Globus pallidus (tissue), 1 donor: ENCODE measurements at regions not wholly inside any gene's neighbourhood (a gene's known extent, or its start where the extent isn't known, plus 50 kb on each side); places are given as distances from the start of the nearest gene placed in this dataset.
"Not testable (repeated sequence)": the region's sequence is repeated elsewhere in the genome, so short reads cannot be mapped to it uniquely, and the experiment has no call there.

ENCODE experiments used
- DNase-seq: peaks from one replicate; pipeline ENCODE4 v3.0.0-alpha.2; 2015; ENCODE audit warnings: low spot score

DNA sequence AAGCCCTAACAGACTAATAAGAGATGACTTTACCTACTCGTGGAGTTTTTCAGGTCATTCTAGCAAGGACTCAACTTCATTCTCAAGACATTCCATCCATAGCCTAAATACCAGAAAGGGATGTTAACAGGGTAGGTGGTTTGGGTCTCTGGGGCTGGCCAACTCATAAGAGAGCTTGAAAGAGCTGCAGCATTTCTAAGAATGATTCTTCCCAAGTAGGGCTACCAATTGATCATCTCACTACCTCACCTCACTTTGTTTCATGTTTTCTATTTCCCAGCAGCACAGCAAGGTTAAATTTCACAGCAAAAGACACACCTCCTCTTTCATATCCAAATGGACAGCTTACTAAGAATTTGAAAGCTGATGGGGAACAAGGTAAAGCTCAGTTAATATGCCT, 614.8 kb upstream of the DIPK2B start:
- DNase-seq, result no peak

DNA sequence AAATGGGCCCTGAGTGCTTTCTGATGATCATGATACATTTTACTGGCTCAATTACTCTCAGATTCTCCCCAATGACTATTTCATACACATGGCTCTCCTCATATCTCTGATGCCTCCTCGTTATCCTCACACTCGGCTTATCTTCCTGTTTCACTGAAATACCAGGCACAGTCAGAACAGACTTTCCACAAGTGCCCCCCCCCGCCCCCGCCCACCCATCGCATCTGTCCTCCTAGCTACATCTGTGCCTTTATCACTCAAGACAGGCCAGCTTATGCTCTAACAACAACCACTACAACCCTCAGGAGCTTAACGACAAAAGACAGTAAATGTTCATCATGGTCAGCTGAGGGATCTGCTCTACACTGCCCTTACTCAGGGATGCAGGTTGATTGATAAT, 610.6 kb upstream of the DIPK2B start:
- no peak for DNase-seq

DNA sequence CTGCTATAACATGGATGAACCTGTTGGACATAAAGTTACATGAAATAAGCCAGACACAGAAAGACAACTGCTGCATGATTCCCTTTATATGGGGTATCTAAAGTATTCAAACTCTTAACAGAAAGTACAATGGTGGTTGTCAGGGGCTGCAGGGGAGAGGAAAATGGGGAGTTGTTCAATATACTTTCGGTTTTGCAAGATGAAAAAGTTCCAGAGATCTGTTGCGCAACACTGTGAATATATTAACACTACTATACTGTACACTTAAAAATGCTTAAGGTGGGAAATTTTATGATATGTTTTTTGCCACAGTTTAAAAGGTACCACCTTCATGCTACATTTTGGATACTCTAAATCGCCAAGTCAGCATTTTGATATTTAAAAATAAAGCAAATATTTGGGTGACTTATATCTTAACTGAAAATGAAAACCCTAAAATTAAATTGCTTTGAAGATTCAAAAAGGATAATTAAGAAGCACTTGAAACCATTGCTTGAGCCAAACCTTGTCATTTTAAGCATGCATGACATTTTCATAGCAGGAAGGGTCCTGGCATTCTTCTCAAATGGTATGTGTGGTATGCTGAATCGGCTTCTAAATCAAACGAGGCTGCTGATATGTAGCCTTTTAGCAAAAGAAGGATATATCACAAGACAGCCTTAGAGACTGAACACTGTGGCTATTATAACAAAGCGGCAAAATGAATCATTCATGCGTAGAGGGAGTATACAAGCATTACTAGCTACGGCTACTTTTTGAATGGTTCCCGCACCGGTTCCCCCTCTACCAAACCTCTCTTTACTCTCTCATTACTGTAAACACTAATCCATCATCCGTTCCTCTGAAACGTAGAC, 607.1 kb upstream of the DIPK2B start:
- no peak for DNase-seq

DNA sequence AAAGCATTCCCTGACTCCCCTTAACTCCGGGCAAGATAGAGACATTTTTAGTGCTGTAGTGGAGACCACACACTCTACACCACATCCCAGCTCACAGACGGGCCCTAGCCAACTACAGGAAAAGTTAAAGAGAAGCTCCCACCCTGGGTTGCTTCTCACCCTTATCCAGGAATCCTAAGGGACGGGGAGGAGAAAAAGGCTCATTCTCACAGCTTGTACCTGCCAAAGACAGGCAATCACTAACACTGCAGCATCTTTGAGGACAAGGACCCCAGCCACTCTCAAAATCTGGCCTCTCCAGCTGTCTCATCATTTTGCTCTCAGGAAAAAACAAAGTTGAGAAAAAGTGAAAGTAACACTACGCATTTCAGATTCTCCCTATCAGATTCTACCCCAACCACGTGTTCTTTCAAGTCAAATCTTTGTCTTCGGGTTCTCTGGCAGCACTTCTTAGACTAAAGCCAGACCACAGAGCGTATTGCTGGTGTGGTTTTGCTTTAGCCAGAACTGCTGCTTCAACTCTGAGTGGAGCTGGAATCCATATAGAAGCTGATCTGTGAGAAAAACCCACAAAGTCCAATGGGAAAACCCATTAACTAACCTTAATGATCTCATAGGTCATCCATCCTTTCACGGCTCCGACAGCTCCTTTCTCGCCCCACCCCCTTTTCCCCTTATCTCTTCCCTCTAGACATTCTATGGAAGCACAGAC, 605.9 kb upstream of the DIPK2B start:
- DNase-seq, result no peak

DNA sequence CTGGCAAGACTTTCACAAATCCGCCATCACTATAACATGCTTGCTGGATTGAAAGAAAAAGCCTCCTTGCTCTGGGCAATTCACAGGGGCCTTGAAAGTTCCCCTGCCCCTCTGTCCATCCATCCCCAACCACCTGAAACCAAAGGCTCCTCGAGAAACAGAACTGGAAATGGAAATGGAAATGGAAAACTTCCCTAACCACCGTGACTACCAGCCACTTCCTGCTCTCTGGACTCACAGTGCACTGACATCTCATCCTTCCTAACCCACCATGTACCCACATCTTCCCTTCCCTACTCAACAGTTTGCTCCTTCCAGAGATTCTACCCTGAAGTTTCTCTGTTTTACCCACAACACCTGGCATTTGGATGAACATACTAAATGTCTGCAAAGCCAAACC, 603.6 kb upstream of the DIPK2B start:
- no peak for DNase-seq

DNA sequence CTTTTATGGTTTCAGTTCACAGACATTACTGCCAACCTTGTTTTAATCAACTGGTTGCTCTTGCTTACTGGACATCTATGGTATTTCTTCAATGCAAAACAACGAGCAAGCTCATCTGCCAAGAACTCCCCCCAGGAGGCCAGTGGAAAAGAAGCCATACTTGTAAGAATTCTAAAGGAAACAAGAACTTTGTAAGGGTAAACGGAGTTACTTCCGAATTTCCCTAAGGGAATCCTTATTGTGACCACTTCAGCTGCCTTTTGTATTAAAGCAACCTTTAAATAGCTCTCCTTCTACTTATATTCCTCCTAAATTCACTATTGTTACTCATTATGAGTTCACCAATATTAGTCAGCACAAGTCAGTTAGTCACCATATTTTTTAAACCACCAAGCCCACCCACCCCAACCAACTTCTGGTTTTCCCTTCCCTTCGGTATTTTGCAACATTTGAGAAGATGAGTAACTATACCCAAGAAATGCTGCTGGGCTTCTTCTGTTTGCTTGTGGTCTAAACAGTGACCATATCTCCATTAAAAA, 602.8 kb upstream of the DIPK2B start:
- no peak for DNase-seq

DNA sequence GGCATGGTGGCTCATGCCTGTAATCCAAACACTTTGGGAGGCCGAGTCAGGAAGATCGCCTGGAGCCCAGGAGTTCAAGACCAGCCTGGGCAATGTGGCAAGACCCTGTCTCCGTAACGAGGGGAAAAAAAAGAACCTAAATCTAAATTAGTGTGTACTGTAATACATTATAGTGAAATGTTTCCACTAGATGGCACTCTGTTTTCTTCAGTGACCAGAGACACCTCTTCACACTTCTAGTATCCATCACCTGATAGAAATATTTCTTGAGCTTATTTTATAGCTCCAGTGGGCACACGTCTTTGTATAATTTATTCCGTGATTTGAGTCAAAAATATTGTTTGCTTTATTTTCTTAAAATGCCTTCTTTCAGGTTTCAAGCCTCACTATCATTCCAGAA, 600.9 kb upstream of the DIPK2B start:
- DNase-seq, result no peak

DNA sequence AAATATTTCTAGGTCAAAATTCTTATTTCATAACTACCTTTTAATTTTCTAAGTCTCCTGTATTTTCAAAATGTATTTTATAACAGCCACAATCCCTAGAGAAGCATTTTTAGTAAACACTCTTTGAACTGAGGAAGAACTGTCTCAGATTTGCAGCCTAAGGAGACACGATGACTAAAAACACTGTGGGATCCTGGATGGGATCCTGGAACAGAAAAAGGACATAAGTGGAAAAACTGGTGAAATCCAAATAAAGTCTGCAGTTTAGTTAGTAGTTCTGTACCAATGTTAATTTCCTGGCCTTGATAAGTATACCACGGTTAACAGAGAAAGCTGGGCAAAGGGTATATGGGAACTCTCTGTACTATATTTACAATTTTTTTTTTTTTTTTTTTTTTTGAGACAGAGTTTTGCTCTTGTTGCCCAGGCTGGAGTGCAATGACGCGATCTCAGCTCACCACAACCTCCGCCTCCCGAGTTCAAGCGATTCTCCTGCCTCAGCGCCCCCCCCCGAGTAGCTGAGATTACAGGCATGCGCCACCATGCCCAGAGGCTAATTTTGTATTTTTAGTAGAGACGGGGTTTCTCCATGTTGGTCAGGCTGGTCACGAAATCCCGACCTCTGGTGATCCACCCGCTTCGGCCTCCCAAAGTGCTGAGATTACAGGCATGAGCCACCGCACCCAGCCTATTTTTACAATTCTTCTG, 600.2 kb upstream of the DIPK2B start:
- not testable (repeated sequence) for DNase-seq

DNA sequence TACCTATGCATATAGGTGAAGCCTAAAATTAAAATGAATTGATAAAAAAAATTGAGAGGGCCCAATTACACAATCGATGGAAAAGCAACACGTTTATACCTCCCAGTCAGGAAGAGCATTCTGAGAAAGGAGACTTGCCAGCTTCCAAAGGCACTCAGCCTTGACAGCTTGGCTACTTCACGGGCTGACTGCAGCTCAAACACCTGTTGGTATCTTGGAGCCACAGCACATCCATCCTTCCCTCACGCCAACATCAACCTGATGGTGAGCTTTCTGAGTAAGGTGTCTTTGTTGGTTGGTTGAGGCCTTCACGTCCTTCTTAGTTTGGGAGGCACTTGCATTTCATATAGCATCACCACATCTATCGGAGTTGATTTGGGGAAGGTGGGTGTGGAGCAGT, 598.9 kb upstream of the DIPK2B start:
- no peak for DNase-seq

DNA sequence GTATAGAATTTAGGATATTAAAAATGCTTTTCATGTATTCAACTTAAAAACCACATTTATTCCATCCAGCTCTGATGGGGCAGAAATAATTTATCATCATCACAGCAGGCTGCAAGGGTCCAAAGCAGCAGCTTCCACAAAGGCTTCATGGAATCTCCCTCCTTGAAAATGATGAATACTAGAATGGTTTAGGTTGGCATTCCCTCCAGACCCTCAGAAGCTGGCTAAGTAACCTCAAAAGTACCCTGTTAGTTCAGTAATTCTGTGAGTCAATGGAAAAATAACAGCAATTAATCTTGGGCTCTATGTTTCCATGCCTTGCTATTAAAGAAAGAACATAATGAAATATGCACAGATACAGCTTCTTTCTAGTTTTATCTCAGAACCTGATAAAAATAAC, 594.9 kb upstream of the DIPK2B start:
- DNase-seq, result no peak

DNA sequence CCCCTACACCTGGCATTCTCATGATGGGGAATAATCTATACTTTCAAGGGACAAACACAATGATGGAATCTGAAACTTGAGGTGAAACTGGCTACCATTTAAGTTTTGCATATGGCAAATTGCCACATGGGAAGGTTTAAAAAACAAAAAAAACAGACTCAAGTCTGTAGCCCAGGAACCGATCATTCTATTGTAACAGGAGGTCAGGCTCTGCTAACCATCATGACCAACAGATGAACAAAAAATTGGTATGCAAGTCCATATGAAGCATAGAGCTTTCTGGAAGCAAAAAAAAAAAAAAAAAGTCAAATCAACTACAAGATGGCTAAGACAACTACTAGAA, 594.3 kb upstream of the DIPK2B start:
- DNase-seq, result no peak

DNA sequence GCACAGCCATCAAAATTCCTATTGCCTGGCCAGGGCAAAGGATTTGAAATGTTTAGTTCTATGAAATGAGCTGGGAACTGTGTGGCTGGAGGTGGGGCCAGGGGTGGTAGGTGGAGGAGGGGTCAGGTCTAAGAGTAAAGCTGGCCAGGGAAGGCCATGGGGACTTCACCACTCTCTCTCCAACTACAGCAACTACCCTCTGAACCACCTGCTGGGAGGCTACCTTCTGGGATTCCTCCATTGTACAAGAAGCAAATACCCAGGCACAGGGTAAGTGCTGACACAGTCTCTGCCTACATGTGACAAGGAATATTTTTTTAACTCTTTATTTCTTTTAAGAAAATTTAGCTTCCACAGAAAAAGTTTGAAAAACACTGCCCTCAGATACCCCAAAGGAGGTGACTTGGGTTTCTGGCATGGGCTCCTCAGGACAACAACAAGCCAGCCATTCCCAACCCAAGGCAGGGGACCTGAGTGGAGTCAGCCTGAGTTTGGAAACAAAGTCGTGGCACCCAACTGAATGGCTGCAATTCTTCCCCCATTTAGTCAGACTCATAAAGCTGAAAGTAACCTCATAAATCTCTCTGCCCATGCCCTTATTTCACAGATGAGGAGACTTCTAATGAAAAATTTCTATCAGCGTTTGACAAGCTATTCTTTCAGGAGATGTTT, 593.8 kb upstream of the DIPK2B start:
- no peak for DNase-seq

DNA sequence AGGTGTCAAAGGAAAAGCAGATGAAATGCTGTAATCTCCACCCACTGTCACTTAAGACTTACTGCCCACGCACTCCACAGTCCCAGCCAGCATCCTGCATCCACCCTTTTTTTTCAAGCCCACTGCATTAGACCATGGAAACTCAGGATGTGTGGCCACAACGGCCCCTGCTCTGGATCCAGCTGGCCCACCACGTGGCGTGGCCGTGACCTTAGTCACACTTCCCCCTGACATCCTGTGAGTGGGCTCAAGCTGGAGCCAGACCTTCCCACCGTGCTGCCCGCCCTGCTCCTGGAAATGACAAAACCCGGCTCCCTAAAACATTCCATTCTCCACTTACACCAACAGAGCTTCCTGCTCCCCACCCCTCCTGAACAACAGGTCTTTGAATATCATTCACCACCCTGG, 588.3 kb upstream of the DIPK2B start:
- no peak for DNase-seq

DNA sequence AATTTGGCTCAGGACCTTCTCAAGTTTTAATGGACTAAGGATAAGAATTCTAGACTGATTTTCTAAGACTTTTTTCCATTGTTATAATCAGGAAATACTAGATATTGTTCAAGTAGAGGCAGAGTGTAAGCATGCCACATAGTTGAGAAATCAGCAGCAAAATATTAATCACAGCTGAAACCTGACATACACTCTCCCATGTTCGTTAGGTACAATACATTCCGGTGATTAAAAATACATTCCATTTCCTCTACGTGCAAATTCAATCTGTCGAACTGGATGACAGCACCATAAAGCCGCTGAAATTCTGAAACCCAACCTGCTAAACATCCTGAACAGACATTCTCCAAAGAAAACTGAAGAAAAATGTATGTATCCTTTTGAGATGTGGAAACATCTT, 587.6 kb upstream of the DIPK2B start:
- no peak for DNase-seq

DNA sequence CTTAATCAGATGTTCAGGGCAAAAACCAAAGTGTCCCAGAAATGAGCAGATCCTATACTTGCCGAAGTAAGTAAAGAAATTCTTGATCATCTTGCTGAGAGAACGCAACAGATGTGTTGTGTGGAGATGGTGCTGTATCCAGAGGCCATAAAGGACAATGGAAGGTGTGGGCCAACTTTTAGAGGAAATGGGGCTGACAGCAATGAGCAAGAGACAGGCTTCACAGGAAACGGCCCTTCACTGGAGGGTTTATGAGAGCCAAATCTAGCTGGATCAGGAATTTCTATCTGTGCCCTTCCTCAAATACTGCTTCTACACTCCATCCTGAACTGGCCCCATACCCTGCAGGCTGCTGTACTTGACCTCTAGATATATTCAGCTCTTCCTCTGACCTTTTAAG, 583.9 kb upstream of the DIPK2B start:
- DNase-seq, result no peak

DNA sequence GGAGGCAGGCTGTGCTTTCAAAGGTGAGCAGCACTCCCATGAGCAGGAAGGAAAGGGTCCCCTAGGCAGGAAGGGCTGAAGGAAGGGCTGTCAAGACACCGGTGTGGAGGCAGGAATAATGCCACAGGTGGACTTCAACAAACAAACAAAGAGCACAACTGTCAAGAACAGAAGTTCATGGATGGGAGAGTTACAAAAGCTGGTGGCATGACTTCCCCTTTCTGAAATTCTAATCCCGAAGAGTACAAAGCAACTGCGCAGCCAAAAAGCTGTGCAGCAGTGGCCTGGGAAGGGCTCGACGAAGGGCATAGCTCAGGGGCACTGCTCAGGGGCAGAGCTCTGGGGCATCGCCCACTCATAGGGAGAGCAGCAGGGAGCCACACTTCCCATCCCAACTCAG, 582.3 kb upstream of the DIPK2B start:
- no peak for DNase-seq

DNA sequence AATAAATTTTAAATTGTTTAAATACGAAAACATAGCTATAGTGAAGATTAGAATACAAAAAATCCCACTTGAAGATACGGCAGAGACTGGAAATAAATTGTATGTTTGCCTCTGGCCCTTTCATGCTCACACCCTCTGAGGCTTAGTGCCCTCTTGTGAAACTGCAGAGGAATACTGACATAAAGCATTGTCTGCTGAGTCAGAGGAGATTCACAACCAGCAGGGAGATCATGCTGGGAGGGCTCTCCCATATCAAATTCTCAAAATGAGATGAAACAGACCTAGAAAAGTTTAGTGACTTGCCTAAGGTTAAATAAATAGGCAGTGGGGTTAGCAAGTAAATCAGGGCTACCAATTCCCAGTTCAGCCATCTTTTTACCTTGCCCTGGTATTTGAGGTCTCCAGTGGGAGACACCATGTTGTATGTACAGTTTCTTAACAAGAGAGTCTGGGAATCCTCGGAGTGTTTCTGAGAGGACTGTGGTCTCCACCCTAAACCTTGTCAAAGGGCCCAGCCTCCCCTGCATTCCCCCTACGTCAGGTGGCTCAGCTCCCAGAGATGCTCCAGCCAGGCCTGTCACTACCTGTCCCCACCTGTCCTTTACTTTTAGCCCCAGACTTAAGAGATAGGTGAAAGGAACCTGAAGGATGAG, 581.4 kb upstream of the DIPK2B start:
- DNase-seq, result no peak

DNA sequence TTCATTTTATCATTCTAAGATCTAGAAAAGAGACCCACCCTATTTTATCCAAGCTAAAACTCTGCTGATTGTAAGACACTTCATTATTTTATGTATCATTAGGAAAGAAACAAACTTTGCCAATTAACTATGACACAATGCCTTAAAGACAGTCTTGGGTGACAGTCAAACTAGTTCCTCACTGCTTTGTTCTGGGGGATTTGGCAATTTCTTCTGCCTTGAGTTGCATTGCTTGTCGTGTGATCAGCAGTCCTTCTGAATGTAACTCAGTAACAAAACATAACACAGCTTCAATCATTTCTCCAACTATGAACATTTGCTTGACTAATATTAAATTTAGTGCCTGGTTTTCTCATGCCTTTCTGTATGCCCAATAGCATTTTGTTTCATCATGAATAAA, 577.9 kb upstream of the DIPK2B start:
- no peak for DNase-seq

DNA sequence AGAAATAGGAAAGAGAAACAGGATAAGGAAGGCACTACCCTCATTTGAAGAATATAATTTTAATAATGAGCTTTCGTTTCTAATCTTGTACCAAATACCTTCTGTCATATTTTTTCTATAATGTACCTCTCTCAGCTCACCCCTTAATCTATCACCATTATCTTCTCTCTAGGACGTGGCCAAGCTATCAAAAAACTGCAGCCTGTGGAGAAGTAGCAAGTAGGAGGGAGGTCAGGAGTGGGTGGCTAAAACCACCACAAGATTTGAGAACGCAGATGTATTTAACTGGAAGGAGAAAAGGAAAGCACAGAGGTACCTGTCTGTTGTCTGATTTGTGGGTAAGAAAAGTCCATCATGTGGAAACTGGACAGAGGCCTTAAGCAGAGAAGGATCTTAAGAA, 576.7 kb upstream of the DIPK2B start:
- no peak for DNase-seq

DNA sequence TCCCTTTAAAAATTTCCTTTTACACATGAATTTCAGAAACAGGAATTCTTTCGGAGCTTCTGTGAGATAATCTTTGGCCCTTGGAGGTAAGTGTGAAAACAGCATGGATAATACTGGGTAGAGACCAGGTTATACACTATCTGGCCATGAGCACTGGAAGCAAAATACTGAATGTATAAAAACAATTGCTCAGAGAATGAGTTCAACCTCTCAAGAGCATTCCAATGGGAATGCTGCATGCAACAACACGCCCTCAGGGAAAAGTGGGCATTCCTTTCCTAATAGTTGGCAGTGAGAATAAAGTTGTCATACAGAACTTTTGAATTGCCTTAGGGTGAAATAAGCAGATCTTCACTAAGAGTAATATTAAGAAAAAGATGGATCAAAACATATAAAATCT, 574.8 kb upstream of the DIPK2B start:
- no peak for DNase-seq

DNA sequence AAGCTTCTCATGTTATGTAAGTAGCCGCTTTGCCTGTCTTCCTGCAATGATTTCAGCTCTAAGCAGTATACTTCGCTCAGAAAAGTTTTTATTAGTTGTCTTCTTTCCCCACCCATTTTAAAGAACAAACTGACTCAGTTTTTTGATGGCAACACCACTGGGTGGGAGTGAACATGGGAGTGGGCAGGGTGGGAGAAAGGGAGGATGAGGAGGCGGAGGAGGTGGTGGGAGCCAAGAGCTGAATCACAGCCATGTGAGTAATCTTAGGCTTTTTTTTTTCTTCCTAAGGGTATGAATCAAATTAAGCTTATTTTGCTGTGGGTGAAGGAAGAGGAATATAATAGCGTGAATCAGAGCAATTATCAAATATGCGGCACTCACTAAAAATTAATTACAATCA, 574.3 kb upstream of the DIPK2B start:
- DNase-seq, result no peak

DNA sequence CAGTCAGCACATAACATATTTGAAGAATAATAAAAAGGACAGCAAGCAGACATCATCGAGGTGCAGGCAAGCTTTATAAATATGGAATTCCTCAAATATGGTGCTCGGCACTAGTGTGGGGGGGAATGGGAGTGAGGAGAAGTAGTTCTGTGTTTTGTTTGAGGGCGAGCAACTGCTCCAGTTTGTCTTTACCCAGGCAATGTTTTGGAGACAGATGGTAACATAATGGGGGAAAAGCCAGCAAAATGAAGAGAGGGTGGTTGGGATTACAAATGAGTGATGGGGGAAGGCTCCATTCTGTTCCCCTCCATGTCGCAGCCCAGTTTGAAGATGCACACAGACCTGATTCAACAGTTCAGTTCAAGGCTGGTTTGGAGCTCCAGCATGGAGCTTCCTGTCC, 572.9 kb upstream of the DIPK2B start:
- no peak for DNase-seq
